SK-N-SH (cell line): ENCODE measurements at regions not wholly inside any gene's neighbourhood (a gene's known extent, or its start where the extent isn't known, plus 50 kb on each side); places are given as distances from the start of the nearest gene placed in this dataset.

ENCODE experiments used
- CTCF ChIA-PET: fragments of 300-600, 350-600 bp; formaldehyde crosslinking; extraction: SDS; loops from one replicate; lab custom pipeline; 2021; lab: Yijun Ruan, JAX
- POLR2A ChIA-PET: fragments of 350-600 bp; sonication (Branson Sonifier 250); formaldehyde crosslinking; extraction: SDS; loops from one replicate; lab custom pipeline; 2020; ENCODE audit warnings: antibody characterized with exemption, inconsistent platforms; lab: Yijun Ruan, JAX
- DNase-seq: peaks from one replicate; pipeline ENCODE4 v3.0.0; 2012
- H2AFZ ChIP-seq: fragments of 200-600 bp; sonication (generic); 2 replicates; pipeline ENCODE4 v1.8.1; 2016; ENCODE audit warnings: antibody characterized with exemption, mild to moderate bottlenecking, low read depth
- H3F3A ChIP-seq: fragments of 200-600 bp; sonication (generic); replicated peaks from 2 replicates; pipeline ENCODE3; 2016; ENCODE audit warnings: antibody characterized with exemption, mild to moderate bottlenecking; ENCODE audit not compliant: insufficient read depth
- H3K27ac ChIP-seq, 2 experiments: fragments of 200-500 bp in 1 of 2; fragments of 200-600 bp in 1 of 2; sonication (Bioruptor generic) in 1 of 2; sonication (generic), shearing (Covaris generic) in 1 of 2; 2 replicates each; pipeline versions ENCODE4 v1.5.1 to v1.6.1; 2014 to 2016; ENCODE audit warnings: low read depth in 2 of 2, inconsistent platforms in 1 of 2, low read length in 1 of 2, mild to moderate bottlenecking in 1 of 2, mixed read lengths in 1 of 2
- H3K27me3 ChIP-seq: fragments of 200-600 bp; sonication (generic), shearing (Covaris generic); 2 replicates; pipeline ENCODE4 v1.6.1; 2016; ENCODE audit warnings: mixed run types; ENCODE audit not compliant: insufficient read depth
- H3K36me3 ChIP-seq, 2 experiments: fragments of 200-500 bp in 1 of 2; fragments of 200-600 bp in 1 of 2; sonication (Bioruptor generic) in 1 of 2; sonication (generic) in 1 of 2; replicated peaks in 1 of 2; 2 replicates each; pipeline versions ENCODE3 to v1.5.1; 2014 to 2016; ENCODE audit warnings: low read length in 1 of 2, mild to moderate bottlenecking in 1 of 2; ENCODE audit not compliant: insufficient read depth in 2 of 2, control insufficient read depth in 1 of 2
- H3K4me1 ChIP-seq, 2 experiments: fragments of 200-500 bp in 1 of 2; fragments of 200-600 bp in 1 of 2; sonication (Bioruptor generic) in 1 of 2; sonication (generic), shearing (Covaris generic) in 1 of 2; 2 replicates each; pipeline versions ENCODE4 v1.5.1 to v1.6.1; 2014 to 2016; ENCODE audit warnings: low read depth in 1 of 2, low read length in 1 of 2, mixed run types in 1 of 2; ENCODE audit not compliant: insufficient read depth in 2 of 2, control insufficient read depth in 1 of 2
- H3K4me2 ChIP-seq: fragments of 200-600 bp; sonication (generic), shearing (Covaris generic); 2 replicates; pipeline ENCODE4 v1.6.1; 2017; ENCODE audit warnings: mixed run types
- H3K4me3 ChIP-seq, 2 experiments: fragments of 200-500 bp in 1 of 2; fragments of 200-600 bp in 1 of 2; sonication (Bioruptor generic) in 1 of 2; sonication (generic), shearing (Covaris generic) in 1 of 2; 2 replicates each; pipeline versions ENCODE4 v1.5.1 to v1.8.1; 2014 to 2016; ENCODE audit warnings: low read depth in 2 of 2, inconsistent platforms in 1 of 2, low read length in 1 of 2, mild to moderate bottlenecking in 1 of 2, mixed read lengths in 1 of 2, moderate library complexity in 1 of 2
- H3K79me2 ChIP-seq: fragments of 200-600 bp; sonication (generic); 2 replicates; pipeline ENCODE4 v1.8.1; 2017; ENCODE audit warnings: mild to moderate bottlenecking; ENCODE audit not compliant: insufficient read depth
- H3K9ac ChIP-seq: fragments of 200-600 bp; sonication (generic); 2 replicates; pipeline ENCODE4 v1.6.1; 2017; ENCODE audit warnings: mixed run types
- H3K9me2 ChIP-seq: fragments of 200-600 bp; sonication (generic); 2 replicates; pipeline ENCODE4 v1.6.1; 2017; ENCODE audit warnings: mixed run types
- H3K9me3 ChIP-seq: fragments of 200-600 bp; sonication (generic); 2 replicates; pipeline ENCODE4 v1.6.1; 2017; ENCODE audit warnings: mixed run types, mild to moderate bottlenecking, moderate library complexity
- H4K20me1 ChIP-seq: fragments of 200-600 bp; sonication (generic); 2 replicates; pipeline ENCODE4 v1.6.1; 2017; ENCODE audit warnings: mild to moderate bottlenecking, mixed run types; ENCODE audit not compliant: insufficient read depth
- CHD2 ChIP-seq: fragments of 150-350 bp; IDR thresholded peaks from 2 replicates; pipeline ENCODE4 v1.6.1; 2018; ENCODE audit warnings: low read length; ENCODE audit not compliant: partially characterized antibody
- EP300 ChIP-seq, 2 experiments: IDR thresholded peaks; 2 replicates each; pipeline versions ENCODE4 v1.4.0 to v1.6.1; 2012; ENCODE audit warnings: borderline replicate concordance in 1 of 2, low read depth in 1 of 2, low read length in 1 of 2
- EZH2phosphoT487 ChIP-seq: fragments of 200-600 bp; sonication (generic); IDR thresholded peaks from 2 replicates; pipeline ENCODE4 v1.6.1; 2017; ENCODE audit warnings: low read depth, mixed run types, mild to moderate bottlenecking, antibody characterized with exemption, moderate library complexity, borderline replicate concordance
- FOXJ3 ChIP-seq: sonication (generic); formaldehyde crosslinking; IDR thresholded peaks from 2 replicates; pipeline ENCODE4 v1.5.1; 2020; ENCODE audit warnings: mild to moderate bottlenecking, missing genetic modification reagents
- FOXM1 ChIP-seq: IDR thresholded peaks from 2 replicates; pipeline ENCODE4 v1.4.0; 2012; ENCODE audit warnings: low read depth, mild to moderate bottlenecking
- GATA2 ChIP-seq: sonication (generic); formaldehyde crosslinking; IDR thresholded peaks from 2 replicates; pipeline ENCODE4 v1.5.0; 2020; ENCODE audit warnings: mild to moderate bottlenecking, missing genetic modification reagents
- MXI1 ChIP-seq: IDR thresholded peaks from 2 replicates; pipeline ENCODE4 v1.6.1; 2012; ENCODE audit warnings: mild to moderate bottlenecking, low read depth, low read length, improper control_type of control experiment
- RAD21 ChIP-seq: IDR thresholded peaks from 2 replicates; pipeline ENCODE4 v1.6.1; 2012; ENCODE audit warnings: mild to moderate bottlenecking, low read length
- RXRA ChIP-seq: IDR thresholded peaks from 2 replicates; pipeline ENCODE4 v1.4.0; 2012; ENCODE audit warnings: low read depth, mild to moderate bottlenecking, borderline replicate concordance
- SIN3A ChIP-seq: IDR thresholded peaks from 2 replicates; pipeline ENCODE4 v1.6.1; 2012; ENCODE audit warnings: low read depth, mild to moderate bottlenecking, low read length, moderate library complexity, borderline replicate concordance
- SMC3 ChIP-seq: IDR thresholded peaks from 2 replicates; pipeline ENCODE4 v1.6.1; 2012; ENCODE audit warnings: low read depth, low read length, improper control_type of control experiment
- TAF1 ChIP-seq: IDR thresholded peaks from 2 replicates; pipeline ENCODE4 v1.6.1; 2012; ENCODE audit warnings: low read depth, mild to moderate bottlenecking, low read length, moderate library complexity, borderline replicate concordance
- TCF12 ChIP-seq: IDR thresholded peaks from 2 replicates; pipeline ENCODE4 v1.4.0; 2012
- YY1 ChIP-seq: IDR thresholded peaks from 2 replicates; pipeline ENCODE4 v1.4.0; 2012; ENCODE audit warnings: low read depth, mild to moderate bottlenecking
- WGBS: methylation state at CpG from one replicate; pipeline ENCODE4 v1.1.6; 2017; ENCODE audit warnings: low lambda C conversion rate; 5-methylcytosine and 5-hydroxymethylcytosine counted together
- TF ChIP-seq, protein P1 (sequence below): IDR thresholded peaks from 2 replicates; pipeline ENCODE4 v1.4.0; 2012; ENCODE audit warnings: low read depth, borderline replicate concordance
- TF ChIP-seq, protein P2 (sequence below): fragments of 200-600 bp; sonication (generic); IDR thresholded peaks from 2 replicates; pipeline ENCODE4 v1.6.1; 2017; ENCODE audit warnings: antibody characterized with exemption, mild to moderate bottlenecking, moderate library complexity
- TF ChIP-seq, protein P3 (sequence below): fragments of 150-350 bp; IDR thresholded peaks from 2 replicates; pipeline ENCODE4 v1.6.1; 2017; ENCODE audit warnings: antibody characterized with exemption, low read length, low read depth, borderline replicate concordance
- TF ChIP-seq, protein P4 (sequence below): IDR thresholded peaks from 2 replicates; pipeline ENCODE4; 2012
- TF ChIP-seq, protein P5 (sequence below): fragments of 150-350 bp; IDR thresholded peaks from 2 replicates; pipeline ENCODE4 v1.6.1; 2016; ENCODE audit warnings: mild to moderate bottlenecking, low read depth, low read length

DNA sequence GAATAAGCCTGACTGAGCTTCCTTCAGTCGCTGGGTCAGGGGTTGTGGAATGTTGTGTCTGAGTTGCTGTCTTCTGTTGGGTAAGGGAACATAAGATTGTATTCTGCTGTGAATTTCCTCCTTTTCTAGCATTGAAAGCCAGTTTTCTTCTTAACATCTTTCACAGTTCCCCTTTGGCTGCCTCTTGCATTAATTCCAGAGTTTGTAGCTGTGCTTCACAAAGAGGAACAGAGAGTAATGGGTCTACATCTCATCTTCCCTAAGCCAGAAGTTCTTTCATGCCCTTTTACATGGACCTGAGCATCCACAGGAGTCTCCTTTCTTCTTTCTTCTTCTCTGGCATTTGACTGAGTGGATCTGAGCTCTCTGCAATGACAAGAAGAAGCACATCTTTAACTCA lies 686.8 kb downstream of the KCTD16 start:
- WGBS, result 14% methylated on average over 1 of the region's 1 CpG
- Histone ChIP-seq H3K9ac (no peak overlapping the region), H3K4me2 (no peak overlapping the region), H3K79me2 (no peaks in the 10 kb centered on the region), H3K9me3 (no peaks in the 10 kb centered on the region), H3K36me3 (no peaks in the 10 kb centered on the region), H2AFZ (no peak overlapping the region), H3K4me3 (no peak overlapping the region), H3F3A (no peaks in the 10 kb centered on the region), H3K4me1 (no peaks in the 10 kb centered on the region), H3K27ac (no peak overlapping the region), H3K9me2 (no peaks in the 10 kb centered on the region), H4K20me1 (no peaks in the 10 kb centered on the region), H3K27me3 (no peaks in the 10 kb centered on the region)
- ChIA-PET POLR2A (no interaction called here), CTCF (interaction anchor here (1.7 kb wide), 1 partner anchor 11 kb away, joined by 4 read pairs; no protein-coding TSS in a partner anchor)
- TF ChIP-seq, protein P1, sequence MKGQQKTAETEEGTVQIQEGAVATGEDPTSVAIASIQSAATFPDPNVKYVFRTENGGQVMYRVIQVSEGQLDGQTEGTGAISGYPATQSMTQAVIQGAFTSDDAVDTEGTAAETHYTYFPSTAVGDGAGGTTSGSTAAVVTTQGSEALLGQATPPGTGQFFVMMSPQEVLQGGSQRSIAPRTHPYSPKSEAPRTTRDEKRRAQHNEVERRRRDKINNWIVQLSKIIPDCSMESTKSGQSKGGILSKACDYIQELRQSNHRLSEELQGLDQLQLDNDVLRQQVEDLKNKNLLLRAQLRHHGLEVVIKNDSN, result no peak
- no peak for TF ChIP-seq EZH2phosphoT487
- TF ChIP-seq, protein P2, sequence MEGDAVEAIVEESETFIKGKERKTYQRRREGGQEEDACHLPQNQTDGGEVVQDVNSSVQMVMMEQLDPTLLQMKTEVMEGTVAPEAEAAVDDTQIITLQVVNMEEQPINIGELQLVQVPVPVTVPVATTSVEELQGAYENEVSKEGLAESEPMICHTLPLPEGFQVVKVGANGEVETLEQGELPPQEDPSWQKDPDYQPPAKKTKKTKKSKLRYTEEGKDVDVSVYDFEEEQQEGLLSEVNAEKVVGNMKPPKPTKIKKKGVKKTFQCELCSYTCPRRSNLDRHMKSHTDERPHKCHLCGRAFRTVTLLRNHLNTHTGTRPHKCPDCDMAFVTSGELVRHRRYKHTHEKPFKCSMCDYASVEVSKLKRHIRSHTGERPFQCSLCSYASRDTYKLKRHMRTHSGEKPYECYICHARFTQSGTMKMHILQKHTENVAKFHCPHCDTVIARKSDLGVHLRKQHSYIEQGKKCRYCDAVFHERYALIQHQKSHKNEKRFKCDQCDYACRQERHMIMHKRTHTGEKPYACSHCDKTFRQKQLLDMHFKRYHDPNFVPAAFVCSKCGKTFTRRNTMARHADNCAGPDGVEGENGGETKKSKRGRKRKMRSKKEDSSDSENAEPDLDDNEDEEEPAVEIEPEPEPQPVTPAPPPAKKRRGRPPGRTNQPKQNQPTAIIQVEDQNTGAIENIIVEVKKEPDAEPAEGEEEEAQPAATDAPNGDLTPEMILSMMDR, result no peak
- TF ChIP-seq TAF1, result no peak
- TF ChIP-seq CHD2, result no peak
- TF ChIP-seq MXI1, result no peak
- TF ChIP-seq, protein P3, sequence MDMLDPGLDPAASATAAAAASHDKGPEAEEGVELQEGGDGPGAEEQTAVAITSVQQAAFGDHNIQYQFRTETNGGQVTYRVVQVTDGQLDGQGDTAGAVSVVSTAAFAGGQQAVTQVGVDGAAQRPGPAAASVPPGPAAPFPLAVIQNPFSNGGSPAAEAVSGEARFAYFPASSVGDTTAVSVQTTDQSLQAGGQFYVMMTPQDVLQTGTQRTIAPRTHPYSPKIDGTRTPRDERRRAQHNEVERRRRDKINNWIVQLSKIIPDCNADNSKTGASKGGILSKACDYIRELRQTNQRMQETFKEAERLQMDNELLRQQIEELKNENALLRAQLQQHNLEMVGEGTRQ, result no peak
- no peak for TF ChIP-seq RAD21
- no peak for TF ChIP-seq EP300 (IDR thresholded peaks at IDR 0.05; ENCODE audit: borderline replicate concordance in 1 of 2, low read depth in 1 of 2, low read length in 1 of 2)
- TF ChIP-seq, protein P4, sequence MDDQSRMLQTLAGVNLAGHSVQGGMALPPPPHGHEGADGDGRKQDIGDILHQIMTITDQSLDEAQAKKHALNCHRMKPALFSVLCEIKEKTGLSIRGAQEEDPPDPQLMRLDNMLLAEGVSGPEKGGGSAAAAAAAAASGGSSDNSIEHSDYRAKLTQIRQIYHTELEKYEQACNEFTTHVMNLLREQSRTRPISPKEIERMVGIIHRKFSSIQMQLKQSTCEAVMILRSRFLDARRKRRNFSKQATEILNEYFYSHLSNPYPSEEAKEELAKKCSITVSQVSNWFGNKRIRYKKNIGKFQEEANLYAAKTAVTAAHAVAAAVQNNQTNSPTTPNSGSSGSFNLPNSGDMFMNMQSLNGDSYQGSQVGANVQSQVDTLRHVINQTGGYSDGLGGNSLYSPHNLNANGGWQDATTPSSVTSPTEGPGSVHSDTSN, result no peak
- no peak for TF ChIP-seq FOXJ3
- no peak for DNase-seq

DNA sequence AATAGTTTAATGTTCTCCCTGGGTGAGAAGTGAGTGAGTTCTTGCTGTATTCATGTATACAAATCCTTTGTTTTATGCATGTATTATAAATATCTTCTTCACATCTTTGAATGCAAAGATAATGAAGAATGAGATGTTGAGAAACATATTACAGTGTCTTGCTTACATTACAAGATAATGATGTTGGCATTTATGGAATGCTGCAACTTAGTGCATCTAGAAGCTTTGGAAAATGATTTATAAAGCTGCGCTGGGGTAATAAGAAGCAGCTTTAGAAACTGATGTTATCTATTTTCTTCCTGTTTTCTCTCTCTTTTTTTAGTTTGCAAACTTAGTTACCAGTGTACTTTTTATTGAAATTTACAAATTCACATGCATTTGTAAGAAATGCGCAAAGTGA lies 673.4 kb downstream of the KCTD16 start:
- no peaks in the 10 kb centered on the region for H3K4me1 ChIP-seq
- H3K9me3 ChIP-seq, result no peaks in the 10 kb centered on the region
- H3K27ac ChIP-seq, result no peak overlapping the region
- ChIA-PET POLR2A (no interaction called here), CTCF (no interaction called here)
- H4K20me1 ChIP-seq, result no peaks in the 10 kb centered on the region
- H3K4me3 ChIP-seq, result no peak overlapping the region
- no peak overlapping the region for H3K4me2 ChIP-seq
- 55% methylated on average over 2 of the region's 2 CpGs for WGBS
- no peak for DNase-seq
- no peaks in the 10 kb centered on the region for H3K9me2 ChIP-seq
- no peaks in the 10 kb centered on the region for H3K36me3 ChIP-seq
- no peak overlapping the region for H2AFZ ChIP-seq
- H3K9ac ChIP-seq, result no peak overlapping the region
- H3K27me3 ChIP-seq, result no peaks in the 10 kb centered on the region
- no peaks in the 10 kb centered on the region for H3F3A ChIP-seq
- H3K79me2 ChIP-seq, result no peaks in the 10 kb centered on the region
- TF ChIP-seq TCF12, result no peak
- TF ChIP-seq YY1, result no peak
- TF ChIP-seq GATA2 (CRISPR knock-in tag), result no peak
- TF ChIP-seq RXRA, result no peak
- TF ChIP-seq, protein P3, result no peak
- TF ChIP-seq, protein P5, sequence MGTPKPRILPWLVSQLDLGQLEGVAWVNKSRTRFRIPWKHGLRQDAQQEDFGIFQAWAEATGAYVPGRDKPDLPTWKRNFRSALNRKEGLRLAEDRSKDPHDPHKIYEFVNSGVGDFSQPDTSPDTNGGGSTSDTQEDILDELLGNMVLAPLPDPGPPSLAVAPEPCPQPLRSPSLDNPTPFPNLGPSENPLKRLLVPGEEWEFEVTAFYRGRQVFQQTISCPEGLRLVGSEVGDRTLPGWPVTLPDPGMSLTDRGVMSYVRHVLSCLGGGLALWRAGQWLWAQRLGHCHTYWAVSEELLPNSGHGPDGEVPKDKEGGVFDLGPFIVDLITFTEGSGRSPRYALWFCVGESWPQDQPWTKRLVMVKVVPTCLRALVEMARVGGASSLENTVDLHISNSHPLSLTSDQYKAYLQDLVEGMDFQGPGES, result no peak
- TF ChIP-seq FOXM1, result no peak
- TF ChIP-seq, protein P4, result no peak
- no peak for TF ChIP-seq SIN3A
- no peak for TF ChIP-seq SMC3
- no peak for TF ChIP-seq TAF1
